ENCODE measurements at regions not wholly inside any gene's neighbourhood (a gene's known extent, or its start where the extent isn't known, plus 50 kb on each side); places are given as distances from the start of the nearest gene placed in this dataset.
"Not testable (repeated sequence)": the region's sequence is repeated elsewhere in the genome, so short reads cannot be mapped to it uniquely, and the experiment has no call there.

DNA sequence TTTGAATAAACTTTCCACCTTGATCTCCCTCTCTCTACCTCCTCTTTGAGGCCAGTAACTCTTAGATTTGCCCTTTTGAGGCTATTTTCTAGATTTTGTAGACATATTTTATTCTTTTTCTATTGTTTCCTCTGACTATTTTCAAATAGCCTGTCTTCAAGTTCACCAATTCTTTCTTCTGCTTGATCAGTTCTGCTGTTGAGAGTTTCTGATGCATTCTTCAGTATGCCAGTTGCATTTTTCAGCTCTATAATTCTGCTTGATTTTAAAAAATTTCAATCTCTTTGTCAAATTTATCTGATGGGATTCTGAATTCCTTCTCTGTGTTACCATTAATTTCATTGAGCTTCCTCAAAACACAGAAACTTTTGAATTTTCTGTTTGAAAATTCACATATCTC is 257.5 kb downstream of the HAPSTR1 start:
- DNase-seq: no peak

GRCh38 chr16:9349373-9349960 is 258.0 kb downstream of the HAPSTR1 start:
- DNase-seq: not testable (repeated sequence)

- DNase-seq: not testable (repeated sequence)
These were observed 258.8 kb downstream of the HAPSTR1 start for GRCh38 chr16:9350119-9350799.

DNA sequence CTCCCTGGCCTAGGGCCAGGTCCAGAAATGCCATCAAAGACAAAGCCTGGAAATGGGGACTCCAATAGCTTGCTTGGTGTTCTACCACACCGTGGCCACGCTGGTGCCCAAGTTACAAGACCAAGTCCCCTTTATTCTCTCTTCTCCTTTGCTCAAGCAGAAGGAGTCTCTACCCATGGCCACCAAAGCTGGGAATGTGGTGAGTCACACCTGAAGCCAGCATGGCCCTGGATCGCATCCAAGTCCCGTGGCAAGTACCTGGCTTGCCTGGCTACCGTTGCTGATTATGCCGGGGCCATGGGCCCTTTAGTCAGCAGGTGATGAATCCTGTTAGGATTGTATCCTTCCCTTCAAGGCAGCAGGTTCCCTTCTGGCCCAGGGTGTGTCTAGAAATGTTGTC is 260.0 kb downstream of the HAPSTR1 start:
- no peak for DNase-seq

- no peak for DNase-seq
These were observed 260.5 kb downstream of the HAPSTR1 start for GRCh38 chr16:9351841-9352434.

DNA sequence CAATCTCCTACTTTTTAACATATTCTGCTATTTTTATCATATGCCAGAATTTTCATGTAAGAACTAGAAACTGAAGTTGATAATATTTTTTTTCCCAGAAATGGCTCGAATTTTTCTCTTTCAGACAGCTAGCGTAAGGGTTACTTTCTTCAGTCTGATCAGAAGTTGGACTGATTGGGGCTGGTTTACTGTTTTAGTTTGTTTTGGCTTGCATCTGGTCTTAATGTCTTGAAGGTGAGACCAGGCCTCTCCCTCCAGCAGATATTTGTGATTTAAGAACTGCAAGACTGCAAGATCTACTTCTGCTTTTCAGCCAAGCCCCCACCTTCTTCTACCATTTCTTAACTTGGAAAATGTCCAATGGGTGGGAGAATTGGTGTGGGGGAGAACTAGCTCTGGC is 266.4 kb downstream of the HAPSTR1 start:
- DNase-seq: no peak

GRCh38 chr16:9360075-9360474 is 268.6 kb downstream of the HAPSTR1 start:
- no peak for DNase-seq

GRCh38 chr16:9362050-9362449 is 270.6 kb downstream of the HAPSTR1 start:
- DNase-seq: no peak

GRCh38 chr16:9362604-9363003 is 271.2 kb downstream of the HAPSTR1 start:
- DNase-seq: no peak

- no peak for DNase-seq
These were observed 272.1 kb downstream of the HAPSTR1 start for GRCh38 chr16:9363520-9363919.

DNA sequence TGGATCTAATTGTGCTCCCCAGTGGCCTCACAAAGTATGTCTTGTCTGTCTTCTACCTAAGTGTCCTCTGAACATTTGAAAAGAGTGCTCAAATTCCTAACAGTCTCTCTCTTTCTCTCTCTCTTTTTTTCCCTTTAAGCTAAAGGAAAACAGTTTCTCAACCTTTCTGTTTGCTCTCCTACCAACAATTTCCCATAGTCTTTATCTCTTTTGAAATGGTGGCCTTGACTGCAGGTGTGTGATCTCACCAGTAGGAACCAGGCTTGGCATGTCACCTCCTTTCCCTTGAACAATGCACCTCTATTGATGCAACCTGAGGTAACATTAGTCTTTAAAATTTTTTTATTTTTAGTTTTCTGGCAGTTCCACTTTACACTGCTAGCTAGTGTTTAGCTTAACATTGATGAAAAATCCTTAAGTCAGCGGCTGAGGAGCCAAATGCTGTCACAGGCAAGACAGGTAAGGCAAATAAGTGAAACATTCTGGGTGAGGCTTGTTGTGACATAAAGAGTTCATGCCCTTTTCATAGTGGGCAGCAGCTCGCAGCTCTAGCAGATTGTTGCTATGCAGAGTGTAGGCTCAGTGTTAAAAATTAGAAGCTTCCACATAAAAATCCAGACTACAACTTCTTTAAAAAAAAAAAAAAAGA is 273.4 kb downstream of the HAPSTR1 start:
- no peak for DNase-seq

- peak; percentile 85 for DNase-seq
These were observed 273.9 kb downstream of the HAPSTR1 start for GRCh38 chr16:9365370-9365728.

GRCh38 chr16:9366048-9366969 is 274.9 kb downstream of the HAPSTR1 start:
- DNase-seq: no peak

- no peak for DNase-seq
These were observed 278.6 kb downstream of the HAPSTR1 start for GRCh38 chr16:9370061-9370491.

GRCh38 chr16:9371713-9372448 is 280.4 kb downstream of the HAPSTR1 start:
- DNase-seq: no peak

- DNase-seq: peak; percentile 14
These were observed 281.8 kb downstream of the HAPSTR1 start for GRCh38 chr16:9372934-9373890.

DNA sequence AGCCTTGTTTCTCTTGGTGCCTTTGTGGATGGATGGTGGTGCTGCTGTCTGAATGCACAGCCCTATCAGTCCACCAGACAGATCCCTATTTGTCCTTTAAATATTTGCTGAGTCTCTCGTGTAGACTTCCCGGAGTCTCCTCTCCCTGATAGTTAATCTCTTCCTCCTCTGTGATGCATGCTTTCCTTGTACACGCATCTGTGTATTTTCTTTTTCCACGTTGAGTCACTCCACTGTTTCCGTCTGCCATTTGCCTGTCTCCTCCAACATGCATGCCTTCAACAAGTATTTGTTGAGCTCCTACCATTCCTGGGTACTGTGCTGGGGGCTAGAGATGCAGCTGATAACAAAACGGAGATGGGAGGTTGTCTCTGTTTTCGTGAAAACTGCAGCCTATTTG is 282.6 kb downstream of the HAPSTR1 start:
- DNase-seq: no peak

DNA sequence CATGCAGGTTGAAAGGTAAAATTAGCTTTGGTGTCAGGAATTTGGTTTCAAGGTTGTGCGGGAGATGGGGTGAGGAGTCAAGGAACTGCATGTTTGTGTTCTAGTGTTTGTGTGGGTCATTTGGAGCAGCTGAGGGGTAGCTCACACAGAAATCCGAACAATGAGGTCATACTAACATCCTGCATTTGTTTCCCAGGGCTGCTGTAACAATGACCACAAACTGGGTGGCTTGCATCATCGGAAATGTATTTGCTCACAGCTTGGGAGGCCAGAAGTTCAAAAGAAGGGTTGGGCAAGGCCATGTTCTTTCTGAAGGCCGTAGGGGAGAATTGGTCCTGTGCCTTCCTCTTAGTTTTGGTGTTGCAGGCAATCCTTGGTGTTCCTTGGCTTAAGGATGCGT is 287.4 kb downstream of the HAPSTR1 start:
- DNase-seq: no peak

GRCh38 chr16:9380221-9380620 is 288.8 kb downstream of the HAPSTR1 start:
- no peak for DNase-seq

- DNase-seq: no peak
These were observed 290.0 kb downstream of the HAPSTR1 start for GRCh38 chr16:9381399-9381798.

DNA sequence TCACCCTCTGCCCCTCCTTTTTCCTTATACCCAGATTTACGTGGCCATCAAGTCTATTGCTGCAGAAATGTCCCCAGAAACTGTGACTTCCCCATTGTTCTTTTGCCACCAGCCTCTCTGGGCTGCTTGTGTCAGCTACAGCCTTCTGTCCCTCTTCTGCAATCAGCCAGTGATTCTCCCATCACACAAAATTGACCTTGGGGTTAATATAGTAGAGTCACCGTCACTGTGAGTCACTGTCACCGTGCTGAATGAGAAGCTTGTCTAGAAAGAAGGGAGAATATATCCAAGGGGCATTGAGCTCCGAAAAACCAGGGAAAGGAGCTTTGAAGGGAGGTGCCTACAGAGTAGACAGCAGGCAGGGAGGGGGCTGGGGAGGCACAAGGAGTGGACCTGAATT is 290.5 kb downstream of the HAPSTR1 start:
- DNase-seq: no peak

All from midbrain (tissue), 1 donor.